ENCODE measurements at regions not wholly inside any gene's neighbourhood (a gene's known extent, or its start where the extent isn't known, plus 50 kb on each side); places are given as distances from the start of the nearest gene placed in this dataset.

- no peak for TF ChIP-seq YY1 (IDR thresholded peaks at IDR 0.05; ENCODE audit: insufficient read depth, insufficient read length)
- no peak for TF ChIP-seq ZNF274 (IDR thresholded peaks at IDR 0.05; ENCODE audit: low read depth, low read length)
These were observed 662.1 kb downstream of the FRK start for GRCh38 chr6:115398607-115399006.
